ENCODE measurements at regions not wholly inside any gene's neighbourhood (a gene's known extent, or its start where the extent isn't known, plus 50 kb on each side); places are given as distances from the start of the nearest gene placed in this dataset.

GRCh38 chr12:114189266-114189665 lies 216.7 kb downstream of the TBX5 start:
- WGBS (ENCODE audit: insufficient coverage, low coverage, missing lambda C conversion rate): 0% methylated on average over 4 of the region's 4 CpGs
- FAIRE-seq: no peak
- TF ChIP-seq EZH2 (IDR thresholded peaks at IDR 0.05; ENCODE audit: borderline replicate concordance, low read depth, low read length) (no peak), RBFOX2 (IDR thresholded peaks at IDR 0.05; ENCODE audit: low read depth, low read length) (no peak), HMGXB4 (CRISPR knock-in tag; IDR thresholded peaks at IDR 0.05) (no peak), STAT5B (CRISPR knock-in tag; IDR thresholded peaks at IDR 0.05) (no peak), NR2C1 (IDR thresholded peaks at IDR 0.05) (no peak), NR2C1 (tag; IDR thresholded peaks at IDR 0.05) (no peak), ZBTB12 (CRISPR knock-in tag; IDR thresholded peaks at IDR 0.05) (no peak), ZNF274 (IDR thresholded peaks at IDR 0.05; ENCODE audit: borderline replicate concordance, low read depth, low read length) (no peak), VEZF1 (CRISPR knock-in tag; IDR thresholded peaks at IDR 0.05) (no peak)
- TF ChIP-seq, protein P1, sequence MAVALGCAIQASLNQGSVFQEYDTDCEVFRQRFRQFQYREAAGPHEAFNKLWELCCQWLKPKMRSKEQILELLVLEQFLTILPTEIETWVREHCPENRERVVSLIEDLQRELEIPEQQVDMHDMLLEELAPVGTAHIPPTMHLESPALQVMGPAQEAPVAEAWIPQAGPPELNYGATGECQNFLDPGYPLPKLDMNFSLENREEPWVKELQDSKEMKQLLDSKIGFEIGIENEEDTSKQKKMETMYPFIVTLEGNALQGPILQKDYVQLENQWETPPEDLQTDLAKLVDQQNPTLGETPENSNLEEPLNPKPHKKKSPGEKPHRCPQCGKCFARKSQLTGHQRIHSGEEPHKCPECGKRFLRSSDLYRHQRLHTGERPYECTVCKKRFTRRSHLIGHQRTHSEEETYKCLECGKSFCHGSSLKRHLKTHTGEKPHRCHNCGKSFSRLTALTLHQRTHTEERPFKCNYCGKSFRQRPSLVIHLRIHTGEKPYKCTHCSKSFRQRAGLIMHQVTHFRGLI (CRISPR knock-in tag; IDR thresholded peaks at IDR 0.05): no peak

More at GRCh38 chr12:114189266-114189665, 216.7 kb downstream of the TBX5 start:
- Histone ChIP-seq H3K4me2 (ENCODE audit: insufficient read depth, low read length) (no peak overlapping the region), H3K4me3 (no peak overlapping the region), H2AFZ (ENCODE audit: low read depth, low read length) (no peak overlapping the region), H3K4me1 (replicated peaks in 1 of 2; ENCODE audit: control insufficient read depth in 2 of 2, insufficient read depth in 2 of 2, low read length in 2 of 2) (no peaks in the 10 kb centered on the region), H4K20me1 (replicated peaks; ENCODE audit: control insufficient read depth, insufficient read depth, low read length) (no peaks in the 10 kb centered on the region), H3K36me3 (ENCODE audit: control insufficient read depth, insufficient read depth, low read length) (no peaks in the 10 kb centered on the region), H3K9ac (ENCODE audit: insufficient read depth in 1 of 2, low read depth in 2 of 2, low read length in 2 of 2) (no peak overlapping the region), H3K27me3 (ENCODE audit: control insufficient read depth in 2 of 2, insufficient read depth in 2 of 2, low read length in 2 of 2) (no peaks in the 10 kb centered on the region; a peak in 1 of 5 replicates), H3K79me2 (ENCODE audit: control insufficient read depth, insufficient read depth, low read length) (no peaks in the 10 kb centered on the region), H3K9me3 (replicated peaks; ENCODE audit: control insufficient read depth, insufficient read depth, low read depth, low read length) (no peaks in the 10 kb centered on the region), H3K27ac (ENCODE audit: extremely low read depth, low read depth, low read length) (no peak overlapping the region), H3K9me1 (ENCODE audit: control insufficient read depth, insufficient read depth, low read length) (no peaks in the 10 kb centered on the region)
- no peak for DNase-seq (ENCODE audit: extremely low read depth in 1 of 4, low spot score in 3 of 4)
- in situ Hi-C loops (cut with MboI) (no loop called here), intact Hi-C loops (cut with micrococcal nuclease) (no loop called here)
- no TSS peak for BruUV-seq (replicated peaks)
- no peak for ATAC-seq
- ChIA-PET POLR2A (no interaction called here), CTCF (ENCODE audit: low intra/inter-chr PET ratio) (no interaction called here)
